Midbrain (tissue), 1 donor: ENCODE measurements at regions not wholly inside any gene's neighbourhood (a gene's known extent, or its start where the extent isn't known, plus 50 kb on each side); places are given as distances from the start of the nearest gene placed in this dataset.
"Not testable (repeated sequence)": the region's sequence is repeated elsewhere in the genome, so short reads cannot be mapped to it uniquely, and the experiment has no call there.

ENCODE experiments used
- DNase-seq: peaks from one replicate; lab custom pipeline; 2025; lab: John Stamatoyannopoulos, UW

DNA sequence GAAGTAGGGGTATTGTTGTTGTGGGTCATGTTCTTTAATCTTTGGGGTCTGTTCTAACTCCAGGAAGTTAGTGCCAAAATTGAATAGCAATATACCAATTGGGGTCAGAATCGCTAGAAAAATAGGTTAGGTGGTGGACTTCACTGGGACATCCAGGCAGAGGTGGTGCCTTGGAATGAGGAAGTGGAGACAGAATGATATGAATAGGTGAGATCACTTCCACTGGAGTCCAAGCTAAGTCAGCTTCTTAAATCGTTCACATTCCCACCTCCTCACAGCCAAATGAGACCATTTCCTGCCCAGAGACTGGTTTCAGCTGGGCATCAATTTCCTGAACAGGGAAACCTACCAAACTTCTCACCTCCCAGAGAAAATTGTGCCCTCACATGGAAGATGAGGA is 137.8 kb upstream of the RAB4A start:
- DNase-seq, result no peak

DNA sequence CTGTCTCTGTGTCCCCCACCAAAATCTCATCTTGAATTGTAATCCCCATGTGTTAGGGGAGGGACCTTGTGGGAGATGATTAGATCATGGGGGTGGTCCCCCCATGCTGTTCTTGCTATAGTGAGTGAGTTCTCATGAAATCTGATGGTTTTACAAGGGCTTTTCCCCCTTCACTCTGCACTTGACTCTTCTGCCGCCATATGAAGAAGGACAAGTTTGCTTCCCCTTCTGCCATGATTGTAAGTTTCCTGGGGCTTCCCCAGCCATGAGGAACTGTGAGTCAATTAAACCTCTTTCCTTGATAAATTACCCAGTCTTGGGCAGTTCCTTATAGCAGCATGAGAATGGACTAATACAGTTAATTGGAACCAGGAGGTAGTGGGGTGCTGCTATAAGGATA is 137.1 kb upstream of the RAB4A start:
- DNase-seq, result no peak

DNA sequence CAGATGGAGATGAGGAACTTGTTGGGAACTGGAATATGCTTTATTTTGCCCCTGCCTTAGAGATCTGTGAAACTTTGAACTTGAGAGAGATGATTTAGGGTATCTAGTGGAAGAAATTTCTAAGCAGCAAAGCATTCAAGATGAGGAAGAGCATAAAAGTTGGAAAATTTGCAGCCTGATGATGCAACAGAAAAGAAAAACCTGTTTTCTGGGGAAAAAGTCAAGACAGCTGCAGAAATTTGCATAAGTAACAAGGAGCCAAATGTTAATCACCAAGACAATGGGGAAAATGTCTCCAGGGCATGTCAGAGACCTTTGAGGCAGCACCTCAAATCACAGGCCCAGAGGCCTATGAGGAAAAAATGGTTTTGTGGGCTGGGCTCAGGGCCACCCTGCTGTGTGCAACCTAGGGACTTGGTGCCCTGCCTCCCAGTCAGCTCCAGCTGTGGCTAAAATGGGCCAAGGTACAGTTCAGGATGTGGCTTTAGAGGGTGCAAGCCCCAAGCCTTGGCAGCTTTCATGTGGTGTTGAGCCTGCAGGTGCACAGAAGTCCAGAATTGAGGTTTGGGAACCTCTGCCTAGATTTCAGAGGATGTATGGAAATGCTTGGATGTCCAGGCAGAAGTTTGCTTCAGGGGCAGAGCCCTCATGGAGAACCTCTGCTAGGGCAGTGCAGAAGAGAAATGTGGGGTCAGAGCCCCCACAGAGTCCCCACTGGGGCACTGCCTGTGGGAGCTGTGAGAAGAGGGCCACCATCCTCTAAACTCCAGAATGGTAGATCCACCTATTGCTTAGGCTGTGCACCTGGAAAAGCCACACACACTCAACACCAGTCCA is 136.3 kb upstream of the RAB4A start:
- DNase-seq, result not testable (repeated sequence)

GRCh38 chr1:229135773-229136172 is 135.1 kb upstream of the RAB4A start:
- no peak for DNase-seq

DNA sequence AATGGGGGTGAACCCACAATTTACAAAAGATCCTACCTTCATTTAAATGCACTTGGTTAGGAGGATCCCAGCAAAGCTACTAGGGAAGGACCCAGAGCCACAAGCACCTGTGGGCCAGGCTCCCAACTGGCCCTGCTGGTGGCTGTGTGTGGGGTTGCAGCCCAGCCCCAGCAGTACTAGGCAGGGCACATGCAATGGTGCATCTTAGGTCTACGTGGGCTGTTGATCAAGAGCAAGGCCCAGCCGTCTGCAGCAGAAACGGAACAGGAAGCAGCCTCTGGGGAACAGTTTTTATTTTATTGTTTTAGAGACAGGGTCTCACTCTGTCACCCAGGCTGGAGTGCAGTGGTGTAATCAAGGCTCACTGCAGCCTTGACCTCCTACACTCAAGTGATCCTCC is 134.1 kb upstream of the RAB4A start:
- DNase-seq, result no peak

DNA sequence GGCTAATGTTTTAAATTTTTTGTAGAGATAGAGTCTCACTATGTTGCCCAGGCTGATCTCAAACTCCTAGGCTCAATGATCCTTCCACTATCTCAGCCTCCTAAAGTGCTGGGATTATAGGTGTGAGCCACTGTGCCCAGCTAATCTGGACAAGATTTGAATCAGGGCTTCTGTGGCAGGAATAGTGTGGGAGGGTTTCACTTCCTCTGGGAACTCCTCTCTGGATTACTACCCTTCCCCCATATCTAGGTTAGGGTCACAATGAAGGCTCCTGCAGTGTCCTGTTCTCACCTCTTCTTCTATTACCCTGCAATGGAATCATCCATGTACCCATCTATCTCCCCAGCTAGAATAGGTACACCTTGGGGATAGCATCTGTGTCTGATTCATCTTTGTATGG is 133.6 kb upstream of the RAB4A start:
- no peak for DNase-seq

GRCh38 chr1:229138058-229138457 is 132.9 kb upstream of the RAB4A start:
- no peak for DNase-seq

- no peak for DNase-seq
Observed at GRCh38 chr1:229139331-229140118, 131.4 kb upstream of the RAB4A start.

GRCh38 chr1:229140119-229140396 is 130.9 kb upstream of the RAB4A start:
- no peak for DNase-seq

GRCh38 chr1:229141271-229141670 is 129.6 kb upstream of the RAB4A start:
- DNase-seq, result no peak

- no peak for DNase-seq
Observed at GRCh38 chr1:229141689-229142377, 129.1 kb upstream of the RAB4A start.

GRCh38 chr1:229142471-229142870 is 128.4 kb upstream of the RAB4A start:
- DNase-seq, result no peak

GRCh38 chr1:229146647-229147046 is 124.3 kb upstream of the RAB4A start:
- DNase-seq, result no peak

- DNase-seq, result no peak
Observed at GRCh38 chr1:229147072-229147471, 123.8 kb upstream of the RAB4A start.

GRCh38 chr1:229148041-229148671 is 122.8 kb upstream of the RAB4A start:
- DNase-seq, result no peak

- no peak for DNase-seq
Observed at GRCh38 chr1:229148743-229149142, 122.2 kb upstream of the RAB4A start.

DNA sequence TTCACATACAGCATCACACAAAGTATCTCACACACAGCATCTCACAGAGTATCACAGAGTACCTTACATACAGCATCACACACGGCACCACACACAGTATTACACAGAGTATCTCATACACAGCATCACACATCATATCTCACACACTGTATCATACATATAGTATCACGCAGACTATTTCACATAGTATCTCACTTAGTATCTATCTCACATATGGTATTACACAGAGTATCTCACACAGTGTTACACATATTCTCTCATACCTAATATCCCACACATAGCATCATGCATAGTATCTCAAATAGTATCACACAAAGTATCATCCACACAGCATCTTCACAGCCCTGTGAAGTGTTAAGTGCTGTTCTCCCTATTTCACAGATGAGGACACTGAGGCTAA is 121.5 kb upstream of the RAB4A start:
- DNase-seq, result no peak

DNA sequence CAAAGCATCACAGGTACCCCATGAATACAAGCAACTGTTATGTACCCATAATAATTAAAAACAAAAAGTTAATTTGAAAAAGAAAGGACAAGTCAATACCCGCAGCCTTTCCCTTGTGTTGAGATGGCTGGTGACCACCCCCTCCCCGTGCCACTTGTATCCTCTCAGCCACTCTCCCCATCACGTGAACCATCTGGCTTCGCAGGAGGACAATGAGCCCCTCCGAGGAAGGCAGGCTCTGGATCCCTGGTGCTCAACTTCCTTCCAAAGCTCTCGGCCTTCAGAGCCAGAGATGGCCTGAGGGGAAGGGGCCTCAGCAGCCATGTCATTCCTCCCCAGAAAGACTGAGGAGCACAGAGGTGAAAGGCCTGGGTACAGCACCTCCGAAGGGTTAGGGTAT is 120.4 kb upstream of the RAB4A start:
- no peak for DNase-seq

GRCh38 chr1:229151412-229151811 is 119.5 kb upstream of the RAB4A start:
- not testable (repeated sequence) for DNase-seq

- no peak for DNase-seq
Observed at GRCh38 chr1:229152311-229152710, 118.6 kb upstream of the RAB4A start.

DNA sequence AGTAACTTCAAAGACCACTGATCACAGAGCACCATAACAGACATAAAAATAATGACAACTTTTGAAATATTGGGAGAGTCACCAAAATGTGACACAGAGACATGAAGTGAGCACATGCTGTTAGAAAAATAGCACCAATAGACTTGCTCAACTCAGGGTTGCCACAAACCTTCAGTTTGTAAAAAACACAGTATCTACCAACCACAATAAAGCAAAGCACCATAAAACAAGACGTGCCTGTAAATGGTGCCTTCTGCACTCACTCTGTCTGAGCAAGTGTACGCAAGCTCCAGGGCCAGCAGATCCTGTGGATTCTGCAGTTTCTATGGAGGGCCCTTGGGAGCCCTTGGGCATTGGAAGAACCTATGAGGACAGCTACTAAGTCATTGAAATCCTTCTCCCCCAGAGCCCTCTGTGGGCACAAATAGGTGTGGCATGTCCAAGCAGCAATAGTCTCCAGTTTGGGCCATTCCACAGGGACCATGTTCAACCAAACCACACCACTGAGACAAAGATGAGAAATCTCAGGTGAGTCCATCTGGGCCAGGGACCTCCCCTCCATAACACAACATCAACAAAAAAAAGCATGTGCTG is 116.9 kb upstream of the RAB4A start:
- no peak for DNase-seq

- no peak for DNase-seq
Observed at GRCh38 chr1:229154811-229155210, 116.1 kb upstream of the RAB4A start.
